ENCODE measurements at regions not wholly inside any gene's neighbourhood (a gene's known extent, or its start where the extent isn't known, plus 50 kb on each side); places are given as distances from the start of the nearest gene placed in this dataset.

DNA sequence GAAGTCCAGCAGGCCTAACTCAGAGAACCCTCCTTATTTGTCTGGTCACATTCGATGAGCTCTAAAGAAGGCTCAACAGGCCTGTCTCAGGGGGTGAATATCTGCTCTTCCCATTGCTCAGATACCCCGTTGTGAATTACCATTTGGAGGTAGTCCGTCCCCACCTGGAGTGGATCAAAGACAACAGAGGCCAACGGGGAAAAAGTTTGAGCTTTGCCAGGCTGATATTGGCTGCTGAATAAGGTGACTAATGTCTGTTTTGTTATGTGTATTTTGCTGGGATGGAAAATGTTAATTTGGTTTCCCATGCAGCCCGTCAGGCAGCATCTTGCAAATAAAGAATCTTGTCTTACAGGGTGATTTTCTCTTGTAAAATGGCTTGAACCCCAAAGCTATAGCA is 69.2 kb upstream of the EPS8L3 start (continued):
- TF ChIP-seq, protein P1, sequence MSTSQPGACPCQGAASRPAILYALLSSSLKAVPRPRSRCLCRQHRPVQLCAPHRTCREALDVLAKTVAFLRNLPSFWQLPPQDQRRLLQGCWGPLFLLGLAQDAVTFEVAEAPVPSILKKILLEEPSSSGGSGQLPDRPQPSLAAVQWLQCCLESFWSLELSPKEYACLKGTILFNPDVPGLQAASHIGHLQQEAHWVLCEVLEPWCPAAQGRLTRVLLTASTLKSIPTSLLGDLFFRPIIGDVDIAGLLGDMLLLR (CRISPR knock-in tag; IDR thresholded peaks at IDR 0.05), result no peak
- no peak for TF ChIP-seq GATAD2A (CRISPR knock-in tag; IDR thresholded peaks at IDR 0.05)

- H3K9ac ChIP-seq (ENCODE audit: insufficient read depth, low read depth, low read length), result no peak overlapping the region
- H3K4me3 ChIP-seq (replicated peaks in 1 of 3; ENCODE audit: insufficient read depth in 1 of 3, low read depth in 2 of 3, low read length in 3 of 3), result no peak overlapping the region
- CTCF ChIA-PET (ENCODE audit: low intra/inter-chr PET ratio, low total read pairs), result no interaction called here
- TF ChIP-seq YEATS4 (CRISPR knock-in tag; IDR thresholded peaks at IDR 0.05; ENCODE audit: borderline replicate concordance) (no peak), FLYWCH1 (CRISPR knock-in tag; IDR thresholded peaks at IDR 0.05) (no peak), ATM (IDR thresholded peaks at IDR 0.05; ENCODE audit: borderline replicate concordance) (no peak)
- TF ChIP-seq, protein P2, sequence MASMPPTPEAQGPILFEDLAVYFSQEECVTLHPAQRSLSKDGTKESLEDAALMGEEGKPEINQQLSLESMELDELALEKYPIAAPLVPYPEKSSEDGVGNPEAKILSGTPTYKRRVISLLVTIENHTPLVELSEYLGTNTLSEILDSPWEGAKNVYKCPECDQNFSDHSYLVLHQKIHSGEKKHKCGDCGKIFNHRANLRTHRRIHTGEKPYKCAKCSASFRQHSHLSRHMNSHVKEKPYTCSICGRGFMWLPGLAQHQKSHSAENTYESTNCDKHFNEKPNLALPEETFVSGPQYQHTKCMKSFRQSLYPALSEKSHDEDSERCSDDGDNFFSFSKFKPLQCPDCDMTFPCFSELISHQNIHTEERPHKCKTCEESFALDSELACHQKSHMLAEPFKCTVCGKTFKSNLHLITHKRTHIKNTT (CRISPR knock-in tag; IDR thresholded peaks at IDR 0.05), result no peak
- TF ChIP-seq, protein P3, sequence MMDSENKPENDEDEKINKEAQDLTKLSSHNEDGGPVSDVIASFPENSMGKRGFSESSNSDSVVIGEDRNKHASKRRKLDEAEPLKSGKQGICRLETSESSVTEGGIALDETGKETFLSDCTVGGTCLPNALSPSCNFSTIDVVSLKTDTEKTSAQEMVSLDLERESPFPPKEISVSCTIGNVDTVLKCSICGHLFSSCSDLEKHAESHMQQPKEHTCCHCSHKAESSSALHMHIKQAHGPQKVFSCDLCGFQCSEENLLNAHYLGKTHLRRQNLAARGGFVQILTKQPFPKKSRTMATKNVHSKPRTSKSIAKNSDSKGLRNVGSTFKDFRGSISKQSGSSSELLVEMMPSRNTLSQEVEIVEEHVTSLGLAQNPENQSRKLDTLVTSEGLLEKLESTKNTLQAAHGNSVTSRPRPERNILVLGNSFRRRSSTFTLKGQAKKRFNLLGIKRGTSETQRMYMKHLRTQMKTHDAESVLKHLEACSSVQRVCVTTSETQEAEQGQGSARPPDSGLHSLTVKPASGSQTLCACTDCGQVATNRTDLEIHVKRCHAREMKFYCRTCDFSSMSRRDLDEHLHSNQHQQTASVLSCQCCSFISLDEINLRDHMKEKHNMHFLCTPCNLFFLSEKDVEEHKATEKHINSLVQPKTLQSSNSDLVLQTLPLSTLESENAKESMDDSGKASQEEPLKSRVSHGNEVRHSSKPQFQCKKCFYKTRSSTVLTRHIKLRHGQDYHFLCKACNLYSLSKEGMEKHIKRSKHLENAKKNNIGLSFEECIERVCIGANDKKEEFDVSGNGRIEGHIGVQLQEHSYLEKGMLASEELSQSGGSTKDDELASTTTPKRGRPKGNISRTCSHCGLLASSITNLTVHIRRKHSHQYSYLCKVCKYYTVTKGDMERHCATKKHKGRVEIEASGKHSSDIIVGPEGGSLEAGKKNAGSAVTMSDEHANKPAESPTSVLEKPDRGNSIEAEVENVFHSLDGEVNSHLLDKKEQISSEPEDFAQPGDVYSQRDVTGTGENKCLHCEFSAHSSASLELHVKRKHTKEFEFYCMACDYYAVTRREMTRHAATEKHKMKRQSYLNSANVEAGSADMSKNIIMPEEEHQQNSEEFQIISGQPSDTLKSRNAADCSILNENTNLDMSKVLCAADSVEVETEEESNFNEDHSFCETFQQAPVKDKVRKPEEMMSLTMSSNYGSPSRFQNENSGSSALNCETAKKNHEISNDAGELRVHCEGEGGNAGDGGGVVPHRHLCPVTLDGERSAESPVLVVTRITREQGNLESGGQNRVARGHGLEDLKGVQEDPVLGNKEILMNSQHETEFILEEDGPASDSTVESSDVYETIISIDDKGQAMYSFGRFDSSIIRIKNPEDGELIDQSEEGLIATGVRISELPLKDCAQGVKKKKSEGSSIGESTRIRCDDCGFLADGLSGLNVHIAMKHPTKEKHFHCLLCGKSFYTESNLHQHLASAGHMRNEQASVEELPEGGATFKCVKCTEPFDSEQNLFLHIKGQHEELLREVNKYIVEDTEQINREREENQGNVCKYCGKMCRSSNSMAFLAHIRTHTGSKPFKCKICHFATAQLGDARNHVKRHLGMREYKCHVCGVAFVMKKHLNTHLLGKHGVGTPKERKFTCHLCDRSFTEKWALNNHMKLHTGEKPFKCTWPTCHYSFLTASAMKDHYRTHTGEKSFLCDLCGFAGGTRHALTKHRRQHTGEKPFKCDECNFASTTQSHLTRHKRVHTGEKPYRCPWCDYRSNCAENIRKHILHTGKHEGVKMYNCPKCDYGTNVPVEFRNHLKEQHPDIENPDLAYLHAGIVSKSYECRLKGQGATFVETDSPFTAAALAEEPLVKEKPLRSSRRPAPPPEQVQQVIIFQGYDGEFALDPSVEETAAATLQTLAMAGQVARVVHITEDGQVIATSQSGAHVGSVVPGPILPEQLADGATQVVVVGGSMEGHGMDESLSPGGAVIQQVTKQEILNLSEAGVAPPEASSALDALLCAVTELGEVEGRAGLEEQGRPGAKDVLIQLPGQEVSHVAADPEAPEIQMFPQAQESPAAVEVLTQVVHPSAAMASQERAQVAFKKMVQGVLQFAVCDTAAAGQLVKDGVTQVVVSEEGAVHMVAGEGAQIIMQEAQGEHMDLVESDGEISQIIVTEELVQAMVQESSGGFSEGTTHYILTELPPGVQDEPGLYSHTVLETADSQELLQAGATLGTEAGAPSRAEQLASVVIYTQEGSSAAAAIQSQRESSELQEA (CRISPR knock-in tag; IDR thresholded peaks at IDR 0.05; ENCODE audit: not compliant biosample characterization), result no peak
- peaks cover 0 to 20% of the 10 kb centered on the region in 2 experiments; a peak in 1 of 5 replicates for H3K27me3 ChIP-seq (ENCODE audit: control insufficient read depth in 1 of 2, insufficient read depth in 2 of 2, low read length in 2 of 2)
- DNase-seq (ENCODE audit: low spot score), result no peak
- no peak overlapping the region for H3K4me2 ChIP-seq (ENCODE audit: low read depth, low read length)
- POLR2A ChIA-PET, result no interaction called here
- no peak overlapping the region for H3K27ac ChIP-seq (ENCODE audit: extremely low read length, insufficient read depth, low read length)
- intact Hi-C loops (cut with micrococcal nuclease; ENCODE audit: unreplicated experiment) (no loop called here), in situ Hi-C loops (cut with HindIII; ENCODE audit: extremely low pct_ligation_motif_present, low pct_unique_long_range_greater_than_20kb) (no loop called here)
- peaks cover 13% of the 10 kb centered on the region for H3K4me1 ChIP-seq (ENCODE audit: insufficient read depth, low read length)
- no peak for ATAC-seq
- BruUV-seq (replicated peaks), result no TSS peak
- no peak for FAIRE-seq
- no peaks in the 10 kb centered on the region for H3K36me3 ChIP-seq (replicated peaks in 1 of 2; ENCODE audit: control insufficient read depth in 1 of 2, insufficient read depth in 2 of 2, low read length in 2 of 2)
- no peaks in the 10 kb centered on the region for H3K9me3 ChIP-seq (ENCODE audit: low read length)
- 48% methylated on average over 6 of the region's 8 CpGs for WGBS (ENCODE audit: low lambda C conversion rate)
- H3K79me2 ChIP-seq (ENCODE audit: insufficient read depth, low read length), result no peaks in the 10 kb centered on the region
- no peaks in the 10 kb centered on the region for H4K20me1 ChIP-seq (ENCODE audit: insufficient read depth, low read length)
- H2AFZ ChIP-seq (ENCODE audit: low read length), result no peak overlapping the region
Measured at GRCh38 chr1:109828756-109829505, 65.2 kb upstream of the EPS8L3 start.
